Fibroblast of skin of abdomen (primary cell): ENCODE measurements at regions not wholly inside any gene's neighbourhood (a gene's known extent, or its start where the extent isn't known, plus 50 kb on each side); places are given as distances from the start of the nearest gene placed in this dataset.
"Not testable (repeated sequence)": the region's sequence is repeated elsewhere in the genome, so short reads cannot be mapped to it uniquely, and the experiment has no call there.

Experiments
- DNase-seq: peaks from one replicate; pipeline ENCODE4 v3.0.0-alpha.2; 2013

GRCh38 chr13:44812818-44813217 is 176.5 kb downstream of the NUFIP1 start:
- no peak for DNase-seq

- DNase-seq = no peak
Measured at GRCh38 chr13:44810061-44810840, 179.0 kb downstream of the NUFIP1 start.

- no peak for DNase-seq
Measured at GRCh38 chr13:44809190-44809589, 180.1 kb downstream of the NUFIP1 start.

GRCh38 chr13:44808185-44808584 is 181.1 kb downstream of the NUFIP1 start:
- DNase-seq = no peak

GRCh38 chr13:44807449-44808034 is 181.7 kb downstream of the NUFIP1 start:
- DNase-seq = no peak

GRCh38 chr13:44806826-44807225 is 182.4 kb downstream of the NUFIP1 start:
- DNase-seq = no peak

- DNase-seq = no peak
Measured at GRCh38 chr13:44805585-44805984, 183.7 kb downstream of the NUFIP1 start.

GRCh38 chr13:44803390-44803789 is 185.9 kb downstream of the NUFIP1 start:
- DNase-seq = no peak

DNA sequence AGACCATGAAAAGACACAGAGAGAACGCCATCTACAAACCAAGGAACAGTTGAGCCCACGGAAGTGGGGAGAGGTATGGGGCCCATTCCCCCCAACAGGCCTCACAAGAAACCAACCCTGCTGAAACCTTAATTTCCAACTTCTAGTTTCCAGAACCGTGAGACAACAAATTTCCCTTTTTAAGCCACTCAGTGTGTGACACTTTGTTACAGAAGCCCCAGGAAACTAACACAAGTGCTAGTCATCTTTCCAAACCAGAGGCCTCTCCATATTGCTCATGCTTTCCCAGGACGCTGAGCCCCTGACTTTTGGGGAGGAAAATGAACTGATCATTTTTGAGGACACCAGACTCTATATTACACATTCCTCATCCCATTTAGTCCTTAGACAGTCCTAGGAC is 186.8 kb downstream of the NUFIP1 start:
- DNase-seq = no peak

GRCh38 chr13:44801990-44802389 is 187.3 kb downstream of the NUFIP1 start:
- DNase-seq = peak; percentile 86

GRCh38 chr13:44800626-44801025 is 188.6 kb downstream of the NUFIP1 start:
- no peak for DNase-seq

DNA sequence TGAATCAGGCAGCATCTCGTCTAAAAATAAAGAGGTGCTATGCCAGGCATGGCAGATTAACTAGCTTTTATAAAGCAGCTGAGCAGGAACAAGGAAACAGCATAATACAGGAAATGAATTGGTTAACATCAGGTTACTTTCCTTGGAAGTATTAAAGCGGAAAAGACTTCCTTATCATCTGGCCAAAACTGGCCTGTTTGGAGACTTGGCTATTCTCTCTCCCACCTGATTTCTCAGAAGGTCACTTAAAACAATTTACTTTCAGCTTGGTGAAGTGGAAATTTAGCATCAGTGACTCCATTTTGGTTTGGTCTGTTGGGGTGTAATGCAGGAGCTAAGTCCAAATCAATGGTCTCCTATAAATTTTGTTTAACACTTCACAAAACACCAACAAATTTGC is 191.6 kb downstream of the NUFIP1 start:
- DNase-seq = no peak

GRCh38 chr13:44796597-44797490 is 192.4 kb downstream of the NUFIP1 start:
- no peak for DNase-seq

DNA sequence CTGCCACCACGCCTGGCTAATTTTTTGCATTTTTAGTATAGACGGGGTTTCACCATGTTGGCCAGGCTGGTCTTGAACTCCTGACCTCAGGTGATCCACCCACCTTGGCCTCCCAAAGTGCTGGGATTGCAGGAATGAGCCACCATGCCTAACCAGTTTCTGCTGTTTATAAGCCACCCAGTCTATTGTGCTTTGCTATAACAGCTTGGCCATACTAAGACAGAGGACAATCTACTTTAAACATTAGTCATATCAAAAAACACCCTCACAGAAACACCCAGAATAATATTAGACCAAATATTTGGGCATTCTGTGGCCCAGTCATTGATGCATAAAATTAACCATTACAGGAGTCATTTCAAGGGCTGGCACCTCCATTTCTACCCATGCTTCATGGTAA is 193.2 kb downstream of the NUFIP1 start:
- not testable (repeated sequence) for DNase-seq

GRCh38 chr13:44795176-44795575 is 194.1 kb downstream of the NUFIP1 start:
- no peak for DNase-seq

- DNase-seq = no peak
Measured at GRCh38 chr13:44792096-44792495, 197.2 kb downstream of the NUFIP1 start.

DNA sequence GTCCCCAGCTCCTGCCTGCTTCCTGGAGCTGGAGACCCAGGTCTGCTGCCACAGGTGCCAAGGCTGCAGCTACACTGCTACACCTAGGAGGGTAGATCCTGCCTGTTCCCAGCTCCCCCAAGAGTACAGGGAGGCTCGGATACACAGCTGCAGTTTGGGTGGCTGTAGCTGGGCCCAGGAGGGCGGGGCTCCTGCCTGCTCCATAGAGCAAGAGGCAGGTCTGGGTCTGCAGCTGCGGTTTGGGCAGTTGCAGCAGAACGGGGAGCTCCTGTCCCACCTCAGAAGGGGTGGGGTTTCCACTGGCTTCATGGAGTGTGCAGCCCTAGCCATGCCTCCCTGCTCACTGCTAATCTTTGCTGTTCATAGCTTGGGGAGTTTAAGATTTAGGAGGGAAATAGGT is 199.0 kb downstream of the NUFIP1 start:
- DNase-seq = no peak

DNA sequence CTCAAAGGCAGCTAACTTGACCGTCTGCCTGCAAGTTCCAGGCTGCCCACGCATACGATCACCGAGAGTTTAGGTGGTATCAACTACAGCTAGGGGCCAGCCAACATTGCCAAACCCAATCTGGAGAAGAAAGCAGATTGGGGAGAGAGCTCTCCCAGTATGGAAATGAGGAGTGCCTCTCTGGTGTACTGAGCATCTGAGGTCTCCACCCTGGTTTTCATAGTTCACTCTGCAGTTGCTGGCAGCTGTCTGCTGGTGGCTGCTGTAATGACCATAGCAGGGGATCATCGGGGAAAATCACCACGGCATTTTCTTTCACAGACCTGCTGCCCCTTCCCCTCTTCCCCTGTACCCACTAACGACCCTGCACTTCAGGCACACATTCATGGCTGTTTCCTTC is 201.7 kb downstream of the NUFIP1 start:
- no peak for DNase-seq

- DNase-seq = no peak
Measured at GRCh38 chr13:44786756-44787155, 202.5 kb downstream of the NUFIP1 start.

DNA sequence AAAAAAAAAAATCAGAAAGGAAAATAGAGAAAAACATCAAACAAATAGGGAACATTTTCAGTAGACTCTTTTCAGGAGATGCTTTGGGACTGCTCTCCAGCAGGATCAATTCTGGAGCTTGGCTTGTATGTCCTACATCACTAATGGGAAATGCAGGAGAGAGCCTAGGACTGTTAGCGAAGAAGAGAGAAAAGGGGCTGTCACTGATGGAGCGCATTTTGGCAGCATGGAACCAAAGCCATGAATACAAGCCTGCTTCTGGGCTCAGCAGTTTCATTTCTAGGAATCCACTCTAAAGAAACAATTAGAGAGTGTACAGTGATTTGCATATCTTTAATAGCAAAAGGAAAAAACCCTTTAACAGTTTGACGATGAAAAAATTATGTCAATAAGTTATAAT is 203.9 kb downstream of the NUFIP1 start:
- no peak for DNase-seq

GRCh38 chr13:44784708-44785080 is 204.6 kb downstream of the NUFIP1 start:
- DNase-seq = no peak

DNA sequence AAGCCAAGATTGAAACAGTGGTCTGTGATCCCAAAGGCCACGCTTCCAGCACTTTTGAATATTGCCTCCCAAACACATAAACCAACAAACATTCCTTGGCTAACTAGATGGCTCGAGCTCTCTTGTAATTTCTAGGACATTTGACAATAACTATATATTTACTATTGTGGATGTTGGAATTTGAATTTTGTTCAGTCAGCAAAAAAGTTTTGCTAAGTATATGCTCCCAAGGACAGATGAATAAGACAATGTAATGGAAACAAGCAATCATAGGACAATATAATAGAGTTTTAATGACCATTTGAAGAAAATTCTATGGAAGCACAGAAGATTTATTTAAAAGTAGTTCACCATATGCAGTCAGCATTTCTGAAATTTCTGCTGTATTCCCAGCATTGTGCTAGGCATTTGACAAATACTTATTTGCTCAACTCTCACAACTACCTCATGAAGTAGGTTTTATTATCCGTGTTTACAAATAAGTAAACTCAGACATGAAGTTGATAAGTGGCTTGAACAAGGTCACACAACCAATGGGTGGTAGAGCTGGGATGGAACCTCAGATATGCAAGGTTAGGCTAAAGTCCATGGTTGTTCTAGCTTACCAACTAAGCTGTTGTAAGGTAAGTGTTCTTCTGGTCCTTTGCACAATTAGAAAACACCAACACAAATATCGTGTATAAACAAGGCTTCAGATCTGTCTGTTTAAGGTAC is 205.1 kb downstream of the NUFIP1 start:
- DNase-seq = no peak
